Mammary epithelial cell (primary cell): ENCODE measurements at regions not wholly inside any gene's neighbourhood (a gene's known extent, or its start where the extent isn't known, plus 50 kb on each side); places are given as distances from the start of the nearest gene placed in this dataset.

Experiments used
- EZH2 ChIP-seq: IDR thresholded peaks from 2 replicates; pipeline ENCODE4 v1.6.1; 2012; ENCODE audit warnings: low read length, inconsistent platforms, borderline replicate concordance
- TF ChIP-seq, protein P1 (sequence below), 2 donors: IDR thresholded peaks in 1 of 2; conservative IDR thresholded peaks in 1 of 2; 2 replicates each; pipeline ENCODE4 v1.5.1; 2011 to 2012; ENCODE audit warnings: inconsistent platforms in 2 of 2, low read length in 2 of 2, mild to moderate bottlenecking in 2 of 2, control low read depth in 1 of 2, low read depth in 1 of 2; ENCODE audit not compliant: insufficient read depth in 1 of 2; ENCODE audit errors: extremely low read depth in 1 of 2

GRCh38 chr14:71441126-71441525 is 491.1 kb upstream of the RGS6 start:
- TF ChIP-seq, protein P1, sequence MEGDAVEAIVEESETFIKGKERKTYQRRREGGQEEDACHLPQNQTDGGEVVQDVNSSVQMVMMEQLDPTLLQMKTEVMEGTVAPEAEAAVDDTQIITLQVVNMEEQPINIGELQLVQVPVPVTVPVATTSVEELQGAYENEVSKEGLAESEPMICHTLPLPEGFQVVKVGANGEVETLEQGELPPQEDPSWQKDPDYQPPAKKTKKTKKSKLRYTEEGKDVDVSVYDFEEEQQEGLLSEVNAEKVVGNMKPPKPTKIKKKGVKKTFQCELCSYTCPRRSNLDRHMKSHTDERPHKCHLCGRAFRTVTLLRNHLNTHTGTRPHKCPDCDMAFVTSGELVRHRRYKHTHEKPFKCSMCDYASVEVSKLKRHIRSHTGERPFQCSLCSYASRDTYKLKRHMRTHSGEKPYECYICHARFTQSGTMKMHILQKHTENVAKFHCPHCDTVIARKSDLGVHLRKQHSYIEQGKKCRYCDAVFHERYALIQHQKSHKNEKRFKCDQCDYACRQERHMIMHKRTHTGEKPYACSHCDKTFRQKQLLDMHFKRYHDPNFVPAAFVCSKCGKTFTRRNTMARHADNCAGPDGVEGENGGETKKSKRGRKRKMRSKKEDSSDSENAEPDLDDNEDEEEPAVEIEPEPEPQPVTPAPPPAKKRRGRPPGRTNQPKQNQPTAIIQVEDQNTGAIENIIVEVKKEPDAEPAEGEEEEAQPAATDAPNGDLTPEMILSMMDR (conservative IDR thresholded peaks at IDR 0.05 in 1 of 2, IDR thresholded peaks at IDR 0.05 in 1 of 2; ENCODE audit: extremely low read depth in 1 of 2, insufficient read depth in 1 of 2, low read depth in 1 of 2, low read length in 2 of 2), result no peak
- no peak for TF ChIP-seq EZH2
